IMR-90 (cell line): ENCODE measurements at regions not wholly inside any gene's neighbourhood (a gene's known extent, or its start where the extent isn't known, plus 50 kb on each side); places are given as distances from the start of the nearest gene placed in this dataset.

Source experiments
- ATAC-seq: fragments of 200-7000 bp; cut with Tn5 transposase; 2 replicates; pipeline ENCODE4 v1.9.1; 2020; ENCODE audit warnings: low read depth, mild to moderate bottlenecking, moderate library complexity
- BruUV-seq: library from RNA; stranded (reverse); fragments of 400-500 nt; replicated peaks from 2 replicates; lab custom pipeline; 2021; lab: Mats Ljungman, UMichigan
- CTCF ChIA-PET: fragments of 300-600 bp; formaldehyde crosslinking; extraction: SDS; loops from one replicate; lab custom pipeline; 2021; ENCODE audit warnings: antibody characterized with exemption; lab: Yijun Ruan, JAX
- POLR2A ChIA-PET: fragments of 300-600 bp; sonication (Branson Sonifier 250); formaldehyde crosslinking; loops from one replicate; lab custom pipeline; 2022; ENCODE audit warnings: antibody characterized with exemption; ENCODE audit not compliant: unreplicated experiment; lab: Charles Lee
- DNase-seq: peaks from one replicate; pipeline ENCODE4 v3.0.0; 2013
- H2AFZ ChIP-seq: replicated peaks from 2 replicates; pipeline ENCODE3; 2013; ENCODE audit warnings: low read length, mild to moderate bottlenecking; ENCODE audit not compliant: poor library complexity
- H2AK5ac ChIP-seq: 2 replicates; pipeline ENCODE4 v1.6.1; 2013; ENCODE audit warnings: low read depth, low read length, inconsistent platforms
- H2AK9ac ChIP-seq: replicated peaks from 2 replicates; pipeline ENCODE3; 2013; ENCODE audit warnings: mild to moderate bottlenecking, low read depth, low read length, moderate library complexity; ENCODE audit not compliant: poor library complexity
- H2BK120ac ChIP-seq: 2 replicates; pipeline ENCODE4 v1.6.1; 2013; ENCODE audit warnings: low read depth, low read length, inconsistent platforms
- H2BK15ac ChIP-seq: 3 replicates; pipeline ENCODE4 v1.6.1; 2013; ENCODE audit warnings: low read depth, low read length, inconsistent platforms
- H2BK20ac ChIP-seq: 2 replicates; pipeline ENCODE4 v1.6.1; 2013; ENCODE audit warnings: low read depth, mild to moderate bottlenecking, inconsistent platforms, low read length, moderate library complexity
- H2BK5ac ChIP-seq: 2 replicates; pipeline ENCODE4 v1.6.1; 2013; ENCODE audit warnings: mild to moderate bottlenecking, low read depth, low read length, inconsistent platforms; ENCODE audit not compliant: poor library complexity, severe bottlenecking
- H3K14ac ChIP-seq: replicated peaks from 2 replicates; pipeline ENCODE4 v1.6.1; 2013; ENCODE audit warnings: low read depth, low read length, inconsistent platforms
- H3K18ac ChIP-seq: 2 replicates; pipeline ENCODE4 v1.6.1; 2013; ENCODE audit warnings: low read depth, low read length, control low read depth
- H3K23ac ChIP-seq: 2 replicates; pipeline ENCODE4 v1.6.1; 2013; ENCODE audit warnings: low read depth, low read length, inconsistent platforms
- H3K27ac ChIP-seq: 2 replicates; pipeline ENCODE4 v1.5.1; 2013; ENCODE audit warnings: mild to moderate bottlenecking, control low read depth, low read length; ENCODE audit not compliant: insufficient read depth
- H3K27me3 ChIP-seq: 2 replicates; pipeline ENCODE4 v1.6.1; 2013; ENCODE audit warnings: low read length; ENCODE audit not compliant: control insufficient read depth, insufficient read depth
- H3K36me3 ChIP-seq: 2 replicates; pipeline ENCODE4 v1.6.1; 2013; ENCODE audit warnings: low read length, mixed read lengths; ENCODE audit not compliant: control insufficient read depth, insufficient read depth
- H3K4ac ChIP-seq: 2 replicates; pipeline ENCODE4 v1.6.1; 2013; ENCODE audit warnings: low read depth, low read length, inconsistent platforms
- H3K4me1 ChIP-seq: 2 replicates; pipeline ENCODE4 v1.6.1; 2013; ENCODE audit warnings: low read length, mixed read lengths; ENCODE audit not compliant: control insufficient read depth, insufficient read depth
- H3K4me2 ChIP-seq: 2 replicates; pipeline ENCODE4 v1.6.1; 2013; ENCODE audit warnings: low read depth, mild to moderate bottlenecking, control low read depth, low read length, moderate library complexity
- H3K4me3 ChIP-seq: 2 replicates; pipeline ENCODE4 v1.5.1; 2013; ENCODE audit warnings: low read depth, mild to moderate bottlenecking, control low read depth, low read length, moderate library complexity; ENCODE audit not compliant: insufficient read depth
- H3K56ac ChIP-seq: 2 replicates; pipeline ENCODE4 v1.6.1; 2013; ENCODE audit warnings: low read length, inconsistent platforms; ENCODE audit not compliant: insufficient read depth; ENCODE audit errors: extremely low read depth
- H3K79me1 ChIP-seq, 2 experiments: 2 replicates each; pipeline ENCODE4 v1.6.1; 2013; ENCODE audit warnings: low read length in 2 of 2, inconsistent platforms in 1 of 2, low read depth in 1 of 2
- H3K9ac ChIP-seq: 2 replicates; pipeline ENCODE4 v1.6.1; 2013; ENCODE audit warnings: low read depth, low read length, control low read depth
- H3K9me1 ChIP-seq: 2 replicates; pipeline ENCODE4 v1.6.1; 2013; ENCODE audit warnings: low read length, inconsistent platforms; ENCODE audit not compliant: insufficient read depth
- H3K9me3 ChIP-seq: 2 replicates; pipeline ENCODE4 v1.6.1; 2013; ENCODE audit warnings: low read length; ENCODE audit not compliant: control insufficient read depth, insufficient read depth
- H4K20me1 ChIP-seq: 2 replicates; pipeline ENCODE4 v1.6.1; 2013; ENCODE audit warnings: low read length, inconsistent platforms; ENCODE audit not compliant: insufficient read depth
- H4K5ac ChIP-seq: 2 replicates; pipeline ENCODE4 v1.6.1; 2013; ENCODE audit warnings: mild to moderate bottlenecking, low read depth, low read length, control low read depth
- H4K8ac ChIP-seq, 2 experiments: 2 replicates each; pipeline ENCODE4 v1.6.1; 2013; ENCODE audit warnings: low read depth in 2 of 2, low read length in 2 of 2, control low read depth in 1 of 2, inconsistent platforms in 1 of 2
- H4K91ac ChIP-seq: 2 replicates; pipeline ENCODE4 v1.6.1; 2013; ENCODE audit warnings: low read depth, low read length, inconsistent platforms; ENCODE audit not compliant: insufficient read depth
- BHLHE40 ChIP-seq: fragments of 150-350 bp; IDR thresholded peaks from 2 replicates; pipeline ENCODE4 v1.6.1; 2016; ENCODE audit warnings: mild to moderate bottlenecking, low read depth, low read length
- CEBPB ChIP-seq: IDR thresholded peaks from 2 replicates; pipeline ENCODE4 v1.6.1; 2012; ENCODE audit warnings: low read depth, low read length, improper control_type of control experiment
- CHD1 ChIP-seq: IDR thresholded peaks from 2 replicates; pipeline ENCODE4 v1.6.1; 2012; ENCODE audit warnings: low read depth, low read length, improper control_type of control experiment
- CTCF ChIP-seq: conservative IDR thresholded peaks from 2 replicates; pipeline ENCODE4 v1.5.1; 2012; ENCODE audit warnings: mild to moderate bottlenecking, low read depth, low read length, improper control_type of control experiment
- FOS ChIP-seq: fragments of 150-350 bp; IDR thresholded peaks from 2 replicates; pipeline ENCODE4 v1.6.1; 2016; ENCODE audit warnings: low read depth, low read length
- MAFK ChIP-seq: IDR thresholded peaks from 2 replicates; pipeline ENCODE4 v1.6.1; 2012; ENCODE audit warnings: low read depth, low read length, improper control_type of control experiment
- MAZ ChIP-seq: IDR thresholded peaks from 2 replicates; pipeline ENCODE4 v1.6.1; 2012; ENCODE audit warnings: low read depth, mild to moderate bottlenecking, low read length, improper control_type of control experiment, moderate library complexity, borderline replicate concordance
- MXI1 ChIP-seq: IDR thresholded peaks from 2 replicates; pipeline ENCODE4 v1.6.1; 2012; ENCODE audit warnings: low read depth, mild to moderate bottlenecking, low read length, moderate library complexity, borderline replicate concordance
- NFE2L2 ChIP-seq: fragments of 150-350 bp; IDR thresholded peaks from 2 replicates; pipeline ENCODE4 v1.6.1; 2016; ENCODE audit warnings: low read depth, mild to moderate bottlenecking, low read length
- POLR2A ChIP-seq: IDR thresholded peaks from 2 replicates; pipeline ENCODE4 v1.6.1; 2012; ENCODE audit warnings: mild to moderate bottlenecking, low read depth, low read length
- RAD21 ChIP-seq: IDR thresholded peaks from 2 replicates; pipeline ENCODE4 v1.6.1; 2012; ENCODE audit warnings: low read length, improper control_type of control experiment
- RCOR1 ChIP-seq: IDR thresholded peaks from 2 replicates; pipeline ENCODE4 v1.6.1; 2012; ENCODE audit warnings: mild to moderate bottlenecking, low read length, improper control_type of control experiment; ENCODE audit not compliant: insufficient replicate concordance
- SMC3 ChIP-seq: fragments of 150-350 bp; IDR thresholded peaks from 2 replicates; pipeline ENCODE4 v1.6.1; 2016; ENCODE audit warnings: low read depth, mild to moderate bottlenecking, antibody characterized with exemption, low read length, moderate library complexity
- WGBS, 2 experiments: methylation state at CpG; one replicate each; pipeline versions ENCODE4 v1.1.5 to v1.1.7; 2013; ENCODE audit warnings: missing lambda C conversion rate in 2 of 2; ENCODE audit not compliant: insufficient read length in 1 of 2; ENCODE audit errors: extremely low coverage in 2 of 2; 5-methylcytosine and 5-hydroxymethylcytosine counted together
- dilution Hi-C: fragments of 300-500 bp; cut with HindIII; formaldehyde crosslinking; loops from one replicate; pipeline ENCODE4 v1.14.3; 2018; ENCODE audit warnings: low sequenced_read_pairs; ENCODE audit not compliant: unreplicated experiment
- in situ Hi-C: fragments of 300-500 bp; cut with MboI; formaldehyde crosslinking; loops from 3 replicates; pipeline ENCODE4 v1.14.3; 2019; ENCODE audit warnings: low sequenced_read_pairs, inconsistent platforms, mixed read lengths
- intact Hi-C: fragments of 100-400 bp; cut with micrococcal nuclease; formaldehyde crosslinking; loops from 2 replicates; pipeline ENCODE4 v1.10.0; 2022
- TF ChIP-seq, protein P1 (sequence below): fragments of 150-350 bp; IDR thresholded peaks from 2 replicates; pipeline ENCODE4 v1.6.1; 2017; ENCODE audit warnings: mild to moderate bottlenecking, antibody characterized with exemption, low read length, low read depth
- TF ChIP-seq, protein P2 (sequence below): fragments of 150-350 bp; IDR thresholded peaks from 2 replicates; pipeline ENCODE4 v1.6.1; 2016; ENCODE audit warnings: low read depth, mild to moderate bottlenecking, low read length, moderate library complexity, borderline replicate concordance

GRCh38 chr5:158313027-158313732, 454.2 kb upstream of the CLINT1 start:
- Histone ChIP-seq H3K56ac (no peak overlapping the region), H2BK5ac (no peak overlapping the region), H3K27ac (no peak overlapping the region), H3K79me1 (no peaks in the 10 kb centered on the region), H4K5ac (no peak overlapping the region), H4K91ac (no peak overlapping the region), H2BK120ac (no peak overlapping the region), H3K9me3 (no peaks in the 10 kb centered on the region), H3K9me1 (no peaks in the 10 kb centered on the region), H3K4me2 (no peak overlapping the region), H3K4me1 (no peaks in the 10 kb centered on the region), H4K20me1 (no peaks in the 10 kb centered on the region), H3K27me3 (no peaks in the 10 kb centered on the region), H4K8ac (no peak overlapping the region), H3K23ac (no peak overlapping the region), H2AK5ac (no peak overlapping the region), H3K4ac (no peak overlapping the region), H3K14ac (no peak overlapping the region), H3K36me3 (no peaks in the 10 kb centered on the region), H3K9ac (no peak overlapping the region), H2BK15ac (no peak overlapping the region), H2AK9ac (no peak overlapping the region), H2AFZ (no peak overlapping the region), H3K4me3 (no peak overlapping the region), H2BK20ac (no peak overlapping the region), H3K18ac (no peak overlapping the region)
- no TSS peak for BruUV-seq
- ChIA-PET POLR2A (no interaction called here), CTCF (no interaction called here)
- DNase-seq (no peak), ATAC-seq (no peak)
- intact Hi-C loops (loop anchor here (5.0 kb wide), 1 partner anchor 541 kb away; no protein-coding TSS in a partner anchor), in situ Hi-C loops (no loop called here), dilution Hi-C loops (no loop called here)
- TF ChIP-seq CHD1 = no peak
- TF ChIP-seq FOS = no peak
- no peak for TF ChIP-seq SMC3
- TF ChIP-seq, protein P1, sequence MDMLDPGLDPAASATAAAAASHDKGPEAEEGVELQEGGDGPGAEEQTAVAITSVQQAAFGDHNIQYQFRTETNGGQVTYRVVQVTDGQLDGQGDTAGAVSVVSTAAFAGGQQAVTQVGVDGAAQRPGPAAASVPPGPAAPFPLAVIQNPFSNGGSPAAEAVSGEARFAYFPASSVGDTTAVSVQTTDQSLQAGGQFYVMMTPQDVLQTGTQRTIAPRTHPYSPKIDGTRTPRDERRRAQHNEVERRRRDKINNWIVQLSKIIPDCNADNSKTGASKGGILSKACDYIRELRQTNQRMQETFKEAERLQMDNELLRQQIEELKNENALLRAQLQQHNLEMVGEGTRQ = no peak
- TF ChIP-seq CEBPB = no peak
- TF ChIP-seq BHLHE40 = no peak
- no peak for TF ChIP-seq MXI1
- no peak for TF ChIP-seq CTCF
- TF ChIP-seq RCOR1 = no peak
- TF ChIP-seq MAZ = no peak
- TF ChIP-seq, protein P2, sequence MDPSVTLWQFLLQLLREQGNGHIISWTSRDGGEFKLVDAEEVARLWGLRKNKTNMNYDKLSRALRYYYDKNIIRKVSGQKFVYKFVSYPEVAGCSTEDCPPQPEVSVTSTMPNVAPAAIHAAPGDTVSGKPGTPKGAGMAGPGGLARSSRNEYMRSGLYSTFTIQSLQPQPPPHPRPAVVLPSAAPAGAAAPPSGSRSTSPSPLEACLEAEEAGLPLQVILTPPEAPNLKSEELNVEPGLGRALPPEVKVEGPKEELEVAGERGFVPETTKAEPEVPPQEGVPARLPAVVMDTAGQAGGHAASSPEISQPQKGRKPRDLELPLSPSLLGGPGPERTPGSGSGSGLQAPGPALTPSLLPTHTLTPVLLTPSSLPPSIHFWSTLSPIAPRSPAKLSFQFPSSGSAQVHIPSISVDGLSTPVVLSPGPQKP = no peak
- no peak for TF ChIP-seq POLR2A
- TF ChIP-seq RAD21 = no peak
- TF ChIP-seq NFE2L2 = no peak
- TF ChIP-seq MAFK = no peak
- 74% methylated on average over 5 of the region's 12 CpGs; no CpG with 5 or more reads in 1 of the 2 experiments for whole genome bisulfite sequencing, 2 experiments
